Thyroid gland (tissue), 4 donors: ENCODE measurements at regions not wholly inside any gene's neighbourhood (a gene's known extent, or its start where the extent isn't known, plus 50 kb on each side); places are given as distances from the start of the nearest gene placed in this dataset.

Experiments
- CTCF ChIP-seq, 6 experiments: fragments of 200-600 bp in 3 of 6; fragments of 450-650 bp in 3 of 6; sonication (generic) in 3 of 6; IDR thresholded peaks; one replicate each; pipeline ENCODE4 v1.5.1; 2016 to 2019; ENCODE audit warnings: antibody characterized with exemption in 6 of 6, mild to moderate bottlenecking in 2 of 6, inconsistent platforms in 1 of 6, moderate library complexity in 1 of 6
- POLR2A ChIP-seq, 2 donors: fragments of 450-650 bp; IDR thresholded peaks; one replicate each; pipeline ENCODE4 v1.6.1; 2017; ENCODE audit warnings: antibody characterized with exemption in 2 of 2, mild to moderate bottlenecking in 2 of 2, moderate library complexity in 1 of 2

GRCh38 chr1:80517062-80517461 lies 1283.7 kb upstream of the ADGRL2 start:
- TF ChIP-seq CTCF (IDR thresholded peaks at IDR 0.05) (no peak), POLR2A (IDR thresholded peaks at IDR 0.05) (no peak)
